H7 (cell line): ENCODE measurements at regions not wholly inside any gene's neighbourhood (a gene's known extent, or its start where the extent isn't known, plus 50 kb on each side); places are given as distances from the start of the nearest gene placed in this dataset.

Source experiments
- DNase-seq: peaks from one replicate; pipeline ENCODE4 v3.0.0; 2012
- H3K27me3 ChIP-seq: 2 replicates; pipeline ENCODE4 v1.6.0; 2011; ENCODE audit warnings: mild to moderate bottlenecking, low read length; ENCODE audit not compliant: control insufficient read depth, insufficient read depth
- H3K36me3 ChIP-seq: replicated peaks from 2 replicates; pipeline ENCODE4 v1.5.1; 2011; ENCODE audit warnings: low read length; ENCODE audit not compliant: control insufficient read depth, insufficient read depth
- H3K4me3 ChIP-seq: 2 replicates; pipeline ENCODE4 v1.5.1; 2011; ENCODE audit warnings: low read depth, mild to moderate bottlenecking, control low read depth, low read length, moderate library complexity; ENCODE audit not compliant: insufficient read depth

DNA sequence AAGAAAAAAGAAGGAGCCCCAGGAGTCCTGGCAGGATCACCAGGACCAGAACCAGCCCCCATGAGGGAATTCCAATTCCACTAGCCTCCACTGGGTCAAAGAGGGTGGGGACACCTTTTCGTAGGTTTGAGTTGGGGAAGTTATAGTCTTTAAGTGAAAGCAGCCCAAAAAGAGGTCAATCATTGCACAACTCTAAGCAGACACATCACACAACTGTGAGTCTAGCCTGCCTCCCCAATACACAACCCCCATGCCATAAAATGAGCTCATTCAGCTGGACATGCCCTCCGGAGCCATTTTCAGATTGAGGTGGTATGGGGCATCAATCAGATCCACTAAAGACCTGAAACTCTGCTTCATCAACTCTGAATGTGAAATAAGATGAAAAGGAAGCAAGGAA is 179.9 kb downstream of the NPHP4 start:
- no peaks in the 10 kb centered on the region for H3K27me3 ChIP-seq
- H3K36me3 ChIP-seq: no peaks in the 10 kb centered on the region
- H3K4me3 ChIP-seq: no peak overlapping the region
- DNase-seq: no peak

DNA sequence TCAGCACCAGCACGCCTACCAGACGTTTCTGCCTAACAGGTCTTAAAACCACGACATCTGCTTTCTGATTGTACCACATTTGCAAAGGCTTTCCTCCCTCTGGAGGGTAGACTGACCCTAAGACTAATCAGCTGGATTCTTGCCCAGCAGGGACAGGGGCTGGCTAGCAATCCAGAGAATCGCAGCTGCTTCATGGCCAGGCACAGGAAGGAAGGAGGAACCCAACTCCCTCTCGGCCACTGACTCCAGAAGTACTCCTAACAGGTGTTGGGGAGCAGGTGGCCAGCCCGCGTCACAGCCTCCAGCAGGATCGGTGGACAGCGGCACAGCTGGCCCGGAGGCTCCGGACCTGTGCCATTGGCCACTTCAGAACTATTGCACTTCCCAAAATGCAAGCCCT is 180.8 kb downstream of the NPHP4 start:
- DNase-seq: peak; percentile 64
- Histone ChIP-seq H3K27me3 (no peaks in the 10 kb centered on the region), H3K4me3 (no peak overlapping the region), H3K36me3 (no peaks in the 10 kb centered on the region)

DNA sequence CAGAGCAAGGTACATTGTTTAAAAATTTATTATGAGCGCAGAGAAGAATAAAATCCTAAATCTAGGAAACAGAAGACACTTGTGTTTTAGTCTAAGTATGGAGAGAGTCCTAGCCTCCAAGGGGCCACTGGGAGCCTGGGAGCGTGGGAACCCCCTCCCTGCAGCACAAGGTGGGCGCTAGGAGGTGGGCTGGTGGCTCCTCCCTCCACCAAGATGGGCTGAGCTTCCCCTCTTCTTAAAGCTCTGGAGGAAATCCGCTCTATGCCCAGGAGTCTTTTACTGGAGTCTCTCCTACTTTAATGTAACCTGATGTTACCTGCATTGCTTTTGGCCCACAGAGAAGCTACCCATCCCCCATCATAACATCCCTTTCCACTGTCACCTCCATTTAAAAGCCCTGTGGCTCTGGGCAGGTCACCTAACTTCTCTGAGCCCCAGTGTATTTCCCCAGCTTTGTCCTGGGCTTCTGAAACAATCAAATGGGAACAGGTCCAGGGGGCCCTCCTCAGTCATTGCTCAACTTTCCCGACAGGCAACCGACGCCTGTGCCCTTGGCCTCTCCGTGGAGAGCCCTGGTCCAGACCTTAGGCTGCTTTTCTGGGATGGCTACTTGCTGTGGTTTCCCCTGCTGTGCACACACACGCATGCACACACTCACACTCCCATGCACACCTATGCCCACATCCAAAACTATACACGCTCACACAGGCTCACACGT is 181.5 kb downstream of the NPHP4 start:
- H3K4me3 ChIP-seq: no peak overlapping the region
- DNase-seq: peak; percentile 65
- H3K36me3 ChIP-seq: no peaks in the 10 kb centered on the region
- H3K27me3 ChIP-seq: no peaks in the 10 kb centered on the region

DNA sequence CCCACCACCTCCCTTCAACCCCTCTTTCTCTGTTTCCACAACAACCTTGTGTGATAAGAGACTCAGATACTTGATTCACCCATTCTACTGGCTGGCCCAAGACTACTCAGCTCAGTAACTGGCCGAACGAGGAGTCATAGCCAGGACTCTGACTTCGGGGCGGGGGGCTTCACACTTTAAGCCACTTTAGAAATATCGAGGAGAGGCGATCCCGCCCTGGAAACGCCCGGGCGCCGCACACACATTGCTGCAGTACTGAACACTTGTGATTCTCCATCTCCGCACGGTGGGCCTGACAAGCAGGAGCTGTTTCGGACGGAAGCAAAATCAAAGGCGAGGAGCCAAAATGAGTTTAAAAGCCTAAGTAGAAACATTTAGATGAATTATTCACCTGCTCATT is 182.1 kb downstream of the NPHP4 start:
- Histone ChIP-seq H3K36me3 (no peaks in the 10 kb centered on the region), H3K4me3 (no peak overlapping the region), H3K27me3 (no peaks in the 10 kb centered on the region)
- DNase-seq: no peak

DNA sequence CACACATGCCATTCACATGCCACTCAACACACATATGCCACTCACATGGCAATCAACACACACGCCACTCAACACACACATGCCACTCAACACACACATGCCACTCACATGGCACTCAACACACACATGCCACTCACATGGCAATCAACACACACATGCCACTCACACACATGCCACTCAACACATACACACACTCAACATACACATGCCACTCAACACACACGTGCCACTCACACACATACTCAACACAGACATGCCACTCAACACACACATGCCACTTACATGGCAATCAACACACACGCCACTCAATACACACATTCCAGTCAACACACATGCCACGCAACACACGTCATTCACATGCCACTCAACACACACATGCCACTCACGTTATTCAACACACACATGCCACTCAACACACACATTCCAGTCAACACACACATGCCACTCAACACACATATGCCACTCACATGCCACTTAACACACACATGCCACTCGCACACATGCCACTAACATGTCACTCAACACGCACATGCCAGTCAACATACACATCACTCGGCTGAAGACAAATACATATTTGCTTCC is 182.9 kb downstream of the NPHP4 start:
- H3K4me3 ChIP-seq: no peak overlapping the region
- no peaks in the 10 kb centered on the region for H3K36me3 ChIP-seq
- DNase-seq: no peak
- H3K27me3 ChIP-seq: no peaks in the 10 kb centered on the region

DNA sequence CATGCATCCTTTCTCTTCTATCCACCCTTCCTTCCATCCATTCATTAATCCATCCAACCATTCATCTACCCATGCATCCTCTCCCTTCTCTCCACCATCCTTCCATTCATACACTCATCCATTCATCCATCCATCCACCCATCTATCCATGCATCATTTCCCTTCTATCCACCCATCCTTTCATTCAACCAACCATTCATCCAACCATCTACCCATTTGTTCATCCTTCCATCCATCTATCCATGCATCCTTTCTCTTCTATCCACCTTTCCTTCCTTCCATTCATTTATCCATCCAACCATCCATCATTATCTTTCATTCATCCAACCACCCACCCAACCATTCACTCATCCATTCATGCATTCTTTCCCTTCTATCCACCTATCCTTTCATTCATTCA is 188.4 kb downstream of the NPHP4 start:
- H3K27me3 ChIP-seq: no peaks in the 10 kb centered on the region
- DNase-seq: no peak
- H3K4me3 ChIP-seq: no peak overlapping the region
- H3K36me3 ChIP-seq: no peaks in the 10 kb centered on the region

DNA sequence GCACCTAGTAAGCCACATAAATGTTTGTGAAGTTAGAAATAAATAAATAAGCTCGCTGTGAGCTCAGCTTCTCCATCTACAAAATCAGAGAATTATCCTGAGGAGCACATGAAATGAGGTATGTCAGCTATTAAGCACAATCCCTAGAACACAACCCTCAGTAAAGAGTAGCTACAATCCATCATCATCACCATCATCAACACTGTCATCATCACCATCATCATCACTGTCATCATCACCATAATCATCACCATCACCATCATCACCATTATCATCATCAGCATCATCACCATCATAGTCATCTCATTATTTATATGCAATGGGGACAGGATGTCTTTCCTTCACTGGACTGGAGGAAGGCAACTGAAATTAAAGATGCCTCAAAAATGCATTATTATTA is 189.6 kb downstream of the NPHP4 start:
- H3K36me3 ChIP-seq: no peaks in the 10 kb centered on the region
- H3K4me3 ChIP-seq: no peak overlapping the region
- DNase-seq: no peak
- H3K27me3 ChIP-seq: no peaks in the 10 kb centered on the region

DNA sequence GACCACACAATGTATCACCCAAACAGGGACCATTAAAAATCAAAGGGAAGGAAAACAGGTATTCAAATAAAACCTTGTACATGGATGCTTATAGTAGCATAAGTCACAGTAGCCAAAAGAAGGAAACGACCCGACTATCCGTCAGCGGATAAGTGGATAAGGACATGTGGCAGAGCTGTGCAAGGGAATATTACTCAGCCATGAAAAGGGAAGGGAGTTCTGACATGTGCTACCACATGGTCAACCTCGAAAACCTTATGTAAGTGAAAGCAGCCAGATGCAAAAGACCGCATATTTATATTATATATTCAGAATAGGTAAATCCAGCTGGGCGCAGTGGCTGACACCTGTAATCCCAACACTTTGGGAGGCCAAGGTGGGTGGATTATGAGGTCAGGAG is 193.3 kb downstream of the NPHP4 start:
- no peak for DNase-seq
- H3K36me3 ChIP-seq: no peaks in the 10 kb centered on the region

DNA sequence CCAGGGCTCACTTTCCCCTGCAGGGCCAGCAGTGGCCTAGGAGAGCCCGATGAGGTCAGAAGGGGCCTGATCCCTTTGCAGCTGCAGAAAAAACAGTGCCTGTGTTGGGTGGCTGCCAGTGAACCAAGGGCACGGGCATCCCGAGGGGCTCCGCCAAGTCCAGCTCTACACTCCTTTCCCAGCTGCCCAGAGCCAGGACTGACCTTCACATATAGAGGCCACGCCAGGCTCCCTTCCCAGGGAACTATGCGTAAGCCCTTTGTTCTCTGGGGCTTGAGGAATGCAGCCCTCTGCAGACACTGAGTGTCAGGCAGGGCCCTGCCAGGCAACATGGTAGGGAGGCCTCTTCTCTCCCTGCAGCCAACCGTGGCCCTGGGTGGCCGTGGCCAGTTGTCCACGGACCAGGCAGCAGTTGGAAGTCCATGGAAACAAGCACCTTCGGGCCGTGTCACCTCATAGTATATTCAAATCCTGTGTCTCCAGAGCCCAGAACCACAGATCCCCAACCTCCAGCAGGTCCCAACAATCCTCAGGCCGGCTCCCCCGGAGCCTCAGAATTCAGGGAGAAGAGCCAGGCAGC is 194.0 kb downstream of the NPHP4 start:
- H3K27me3 ChIP-seq: no peaks in the 10 kb centered on the region
- no peaks in the 10 kb centered on the region for H3K36me3 ChIP-seq
- peak; percentile 81 for DNase-seq
- H3K4me3 ChIP-seq: no peak overlapping the region

More for the DNA sequence above, 193.3 kb downstream of the NPHP4 start:
- H3K27me3 ChIP-seq: no peaks in the 10 kb centered on the region
- no peak overlapping the region for H3K4me3 ChIP-seq

DNA sequence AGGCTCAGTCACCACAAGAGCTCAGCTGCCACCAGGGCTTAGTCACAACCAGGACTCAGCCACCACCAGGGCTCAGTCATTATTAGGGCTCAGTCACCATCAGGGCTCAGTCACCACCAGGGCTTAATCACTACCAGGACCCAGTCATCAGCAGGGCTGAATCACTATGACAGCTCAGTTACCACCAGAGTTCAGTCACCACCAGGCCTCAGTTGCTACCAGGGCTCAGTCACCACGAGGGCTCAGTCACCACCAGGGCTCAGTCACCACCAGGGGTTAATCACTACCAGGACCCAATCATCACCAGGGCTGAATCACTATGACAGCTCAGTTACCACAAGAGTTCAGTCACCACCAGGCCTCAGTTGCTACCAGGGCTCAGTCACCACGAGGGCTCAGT is 196.2 kb downstream of the NPHP4 start:
- DNase-seq: no peak
- Histone ChIP-seq H3K36me3 (no peaks in the 10 kb centered on the region), H3K4me3 (no peak overlapping the region), H3K27me3 (no peaks in the 10 kb centered on the region)

DNA sequence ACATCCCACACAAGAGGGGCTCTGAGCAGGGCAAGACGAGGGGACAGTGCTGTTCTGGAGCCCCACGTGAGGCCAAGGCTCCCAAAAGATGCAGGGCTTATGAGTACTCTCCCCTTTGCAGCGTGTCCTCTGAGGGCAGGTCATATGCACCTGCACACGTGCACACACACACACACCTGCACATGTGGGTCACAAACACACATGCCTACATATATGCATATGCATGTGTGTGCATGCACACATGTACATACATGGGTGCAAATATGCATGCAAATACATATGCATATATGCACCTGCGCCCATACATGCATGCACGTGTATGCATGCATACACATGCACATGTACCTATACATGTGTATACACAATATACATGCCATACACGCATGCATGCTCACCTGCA is 197.9 kb downstream of the NPHP4 start:
- H3K4me3 ChIP-seq: no peak overlapping the region
- DNase-seq: no peak
- H3K27me3 ChIP-seq: no peaks in the 10 kb centered on the region
- no peaks in the 10 kb centered on the region for H3K36me3 ChIP-seq

DNA sequence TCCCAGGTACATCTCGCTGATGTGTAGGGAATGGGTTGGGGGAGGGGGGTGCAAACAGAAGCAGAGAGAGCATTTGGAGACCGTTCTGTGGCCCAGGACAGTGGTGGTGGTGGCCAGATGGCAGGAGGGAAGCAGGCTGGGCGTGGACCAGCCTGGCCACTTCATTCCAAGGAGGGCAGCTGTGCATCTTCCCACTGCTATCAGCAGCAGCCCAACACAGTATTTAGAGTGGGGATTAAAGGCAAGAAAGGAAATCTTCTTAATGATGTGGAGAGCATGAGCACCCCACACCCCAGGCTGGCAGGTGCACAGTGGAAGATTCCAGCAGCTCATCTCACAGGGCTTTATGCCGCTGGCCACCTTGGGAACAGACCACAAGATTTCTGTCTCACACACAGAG is 198.7 kb downstream of the NPHP4 start:
- Histone ChIP-seq H3K27me3 (no peaks in the 10 kb centered on the region), H3K36me3 (no peaks in the 10 kb centered on the region), H3K4me3 (no peak overlapping the region)
- DNase-seq: no peak

DNA sequence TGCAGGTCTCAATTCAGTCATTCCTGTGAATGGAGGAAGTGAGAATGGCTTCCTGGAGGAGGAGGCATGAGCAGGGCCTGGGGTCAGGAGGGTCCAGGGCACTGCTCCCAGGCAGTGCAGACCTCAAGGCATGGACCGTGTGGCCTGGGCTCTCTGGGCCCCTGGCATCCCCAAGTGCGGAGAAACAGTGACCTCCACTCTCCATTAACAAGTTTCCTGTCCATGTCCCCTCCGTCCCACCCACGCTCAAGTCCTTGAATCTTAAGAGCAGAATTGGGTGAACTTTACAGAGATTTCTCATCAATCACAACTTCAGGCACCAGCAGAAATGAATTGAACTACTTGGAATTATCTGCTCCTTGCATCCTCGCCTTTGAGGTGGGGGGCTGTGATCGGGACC is 211.1 kb downstream of the NPHP4 start:
- Histone ChIP-seq H3K36me3 (no peaks in the 10 kb centered on the region), H3K27me3 (no peaks in the 10 kb centered on the region; the same call in 1 of the 2 replicates), H3K4me3 (no peak overlapping the region)
- no peak for DNase-seq

DNA sequence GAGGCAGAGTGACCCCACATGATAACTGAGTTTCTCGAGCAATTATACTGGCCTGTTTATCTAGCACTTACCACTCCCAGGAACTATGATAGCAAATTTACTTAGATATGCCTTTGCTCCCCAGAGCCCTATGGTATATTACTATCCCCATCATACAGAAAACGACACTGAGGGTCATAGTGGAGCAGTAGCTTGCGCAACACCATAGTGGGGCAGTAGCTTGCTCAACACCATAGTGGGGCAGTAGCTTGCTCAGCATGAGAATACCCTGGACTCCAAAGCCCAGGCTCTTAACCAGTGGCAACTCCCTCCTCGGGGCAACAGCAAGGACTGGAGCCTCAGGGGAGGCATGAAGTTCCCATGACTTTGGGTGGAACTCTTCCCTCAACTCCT is 211.9 kb downstream of the NPHP4 start:
- no peaks in the 10 kb centered on the region; the same call in 1 of the 2 replicates for H3K27me3 ChIP-seq

DNA sequence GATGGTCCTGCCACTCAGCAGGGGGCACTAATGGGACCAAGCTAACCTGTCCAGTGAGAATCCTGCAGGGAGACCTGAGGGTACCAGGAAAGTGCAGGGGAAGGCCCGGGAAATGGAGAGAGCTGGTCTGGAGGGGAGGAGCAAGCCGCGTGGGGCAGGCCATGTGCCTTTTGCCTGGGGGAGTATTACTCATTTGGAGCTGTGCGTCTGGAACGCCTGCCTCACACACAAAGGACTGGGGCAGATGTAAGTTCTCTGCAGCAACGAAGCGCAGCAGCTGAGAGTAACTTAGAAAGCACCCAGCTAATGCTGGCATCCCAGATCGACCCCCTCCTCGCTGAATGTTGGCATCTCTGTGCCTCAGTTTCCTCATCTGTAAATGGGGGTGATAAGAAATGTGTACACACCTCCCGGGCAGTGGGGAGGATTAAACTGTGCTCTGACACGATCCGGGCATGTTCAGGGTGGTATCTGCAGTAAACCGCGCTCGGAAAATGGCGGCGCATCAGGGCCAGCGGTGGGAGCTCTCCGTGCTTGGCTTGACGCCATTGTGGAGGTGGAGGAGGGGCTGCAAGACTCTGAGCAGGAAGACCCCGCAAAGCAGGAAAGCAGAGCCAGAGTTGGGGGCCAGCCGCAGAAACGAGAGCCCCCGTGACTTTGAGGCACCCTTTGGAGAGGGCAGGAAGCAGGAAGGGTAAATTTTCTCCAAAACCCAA is 212.5 kb downstream of the NPHP4 start:
- DNase-seq: no peak

More for the DNA sequence above, 211.9 kb downstream of the NPHP4 start:
- Histone ChIP-seq H3K36me3 (no peaks in the 10 kb centered on the region), H3K4me3 (no peak overlapping the region)
- DNase-seq: no peak

More for the DNA sequence above, 212.5 kb downstream of the NPHP4 start:
- Histone ChIP-seq H3K36me3 (no peaks in the 10 kb centered on the region), H3K4me3 (no peak overlapping the region), H3K27me3 (no peaks in the 10 kb centered on the region; the same call in 1 of the 2 replicates)
